HG02938 (cell line): ENCODE measurements at regions not wholly inside any gene's neighbourhood (a gene's known extent, or its start where the extent isn't known, plus 50 kb on each side); places are given as distances from the start of the nearest gene placed in this dataset.
"Not testable (repeated sequence)": the region's sequence is repeated elsewhere in the genome, so short reads cannot be mapped to it uniquely, and the experiment has no call there.

Experiments used
- ATAC-seq: cut with Tn5 transposase; IDR thresholded peaks from one replicate; pipeline ENCODE4 v1.9.1; 2021; ENCODE audit warnings: mild to moderate bottlenecking, moderate library complexity; ENCODE audit not compliant: unreplicated experiment

- not testable (repeated sequence) for ATAC-seq
Observed at GRCh38 chr21:6058997-6059396, 4462.4 kb upstream of the TPTE start.

DNA sequence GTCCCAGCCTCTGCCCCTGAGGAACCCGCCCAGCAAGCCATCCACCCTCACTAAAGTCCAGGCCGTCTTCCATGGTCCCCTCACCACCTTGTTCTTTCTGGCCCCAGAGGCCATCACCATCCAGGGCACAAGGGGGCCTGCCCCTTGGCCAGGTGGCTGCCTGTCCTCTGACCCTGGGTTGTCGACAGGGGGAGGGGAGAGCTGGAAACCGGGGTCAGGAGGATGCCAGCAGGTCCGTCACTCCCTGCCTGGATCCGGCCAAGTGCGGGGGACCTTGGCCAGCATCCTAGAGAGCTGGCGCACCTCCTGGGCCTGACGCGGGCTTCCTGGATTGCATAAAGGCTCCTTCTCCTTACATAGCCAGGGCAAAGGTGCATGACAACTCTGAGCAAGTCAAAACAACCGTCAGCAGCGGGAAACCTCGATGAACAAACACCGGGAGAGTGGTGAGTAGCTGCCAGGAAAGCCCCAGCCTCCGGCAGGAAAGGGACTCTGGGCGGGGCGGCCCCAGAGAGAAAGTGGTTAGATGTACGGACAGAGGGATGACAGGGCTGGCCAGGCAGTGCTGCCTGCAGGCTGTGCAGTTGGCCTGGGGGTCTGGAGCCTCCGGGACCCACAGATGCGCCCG, 4461.2 kb upstream of the TPTE start:
- ATAC-seq, result not testable (repeated sequence)

- ATAC-seq, result not testable (repeated sequence)
Observed at GRCh38 chr21:6066320-6066985, 4454.9 kb upstream of the TPTE start.

DNA sequence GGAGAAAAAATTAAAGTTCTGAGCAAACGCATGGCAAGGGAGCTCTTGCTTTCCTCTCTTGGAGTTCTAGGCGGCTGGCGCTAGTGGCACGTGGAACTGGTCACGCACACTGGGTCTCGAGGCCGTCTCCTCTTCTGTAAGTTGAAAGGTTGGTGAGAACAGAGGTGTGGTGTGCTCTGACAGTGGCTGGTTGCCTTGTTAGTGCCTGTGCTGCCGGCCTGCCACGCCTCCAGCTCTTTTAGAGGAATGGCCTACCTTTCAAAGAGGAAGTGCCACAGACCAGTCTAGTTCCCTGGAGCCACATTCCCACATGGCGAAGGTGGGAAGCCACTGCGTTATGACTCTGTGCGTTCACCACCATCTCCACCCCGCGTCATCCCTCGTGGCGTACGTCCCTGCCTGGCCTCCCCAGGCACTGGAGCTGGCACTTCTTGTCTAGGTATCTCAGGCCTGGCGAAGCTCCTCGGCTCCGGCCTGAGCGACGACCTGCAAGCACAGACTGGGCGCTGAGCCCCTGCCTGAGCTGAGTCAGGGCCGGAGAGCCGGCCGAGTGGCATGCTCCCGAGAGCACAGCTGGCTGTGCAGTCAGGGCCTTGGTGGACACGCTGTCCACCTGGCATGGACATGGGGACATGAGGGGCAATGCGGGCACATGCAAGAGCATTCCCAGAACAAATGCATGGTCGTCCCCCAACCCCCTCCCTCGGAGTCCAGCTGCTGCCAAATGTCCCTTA, 4453.1 kb upstream of the TPTE start:
- not testable (repeated sequence) for ATAC-seq

DNA sequence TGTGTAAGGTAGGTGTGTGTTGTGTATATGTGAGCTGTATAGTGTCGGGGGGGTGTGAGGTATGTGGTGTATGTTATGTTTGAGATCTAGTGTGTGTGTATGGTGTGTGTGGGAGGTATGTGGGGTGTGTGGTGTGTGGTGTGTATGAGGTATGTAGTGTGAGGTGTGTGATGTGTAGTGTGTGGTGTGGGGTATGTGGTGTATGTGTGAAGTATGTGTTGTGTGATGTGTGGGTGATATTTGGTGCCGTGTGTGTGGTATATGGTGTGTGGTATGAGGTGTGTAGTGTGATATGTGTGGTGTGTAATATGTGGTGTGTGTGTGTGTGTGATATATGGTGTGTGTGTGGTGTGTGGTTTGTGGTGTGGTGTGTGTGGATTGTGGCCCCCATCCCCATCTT, 4451.2 kb upstream of the TPTE start:
- ATAC-seq, result not testable (repeated sequence)

DNA sequence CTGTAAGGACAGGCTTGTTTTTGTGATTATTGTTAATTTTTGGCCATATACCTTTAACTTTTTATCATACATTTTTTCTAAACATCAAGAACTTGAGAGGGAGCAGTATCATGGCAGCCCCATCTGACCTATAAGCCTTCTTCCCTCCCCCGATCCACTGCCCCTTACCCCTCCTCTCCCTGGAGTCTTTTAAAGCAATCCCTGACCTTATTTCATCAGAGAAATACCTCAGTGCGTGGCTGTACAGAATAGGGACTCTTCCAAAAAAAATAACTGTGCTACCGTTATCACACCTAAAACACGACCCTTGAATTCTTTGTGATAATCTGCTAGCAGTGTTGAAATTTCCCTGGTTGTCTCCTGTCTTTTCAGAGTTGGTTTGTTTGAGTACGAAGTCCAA, 4448.7 kb upstream of the TPTE start:
- ATAC-seq, result not testable (repeated sequence)

GRCh38 chr21:6073993-6074705, 4447.2 kb upstream of the TPTE start:
- not testable (repeated sequence) for ATAC-seq

GRCh38 chr21:6074935-6075334, 4446.4 kb upstream of the TPTE start:
- ATAC-seq, result not testable (repeated sequence)

DNA sequence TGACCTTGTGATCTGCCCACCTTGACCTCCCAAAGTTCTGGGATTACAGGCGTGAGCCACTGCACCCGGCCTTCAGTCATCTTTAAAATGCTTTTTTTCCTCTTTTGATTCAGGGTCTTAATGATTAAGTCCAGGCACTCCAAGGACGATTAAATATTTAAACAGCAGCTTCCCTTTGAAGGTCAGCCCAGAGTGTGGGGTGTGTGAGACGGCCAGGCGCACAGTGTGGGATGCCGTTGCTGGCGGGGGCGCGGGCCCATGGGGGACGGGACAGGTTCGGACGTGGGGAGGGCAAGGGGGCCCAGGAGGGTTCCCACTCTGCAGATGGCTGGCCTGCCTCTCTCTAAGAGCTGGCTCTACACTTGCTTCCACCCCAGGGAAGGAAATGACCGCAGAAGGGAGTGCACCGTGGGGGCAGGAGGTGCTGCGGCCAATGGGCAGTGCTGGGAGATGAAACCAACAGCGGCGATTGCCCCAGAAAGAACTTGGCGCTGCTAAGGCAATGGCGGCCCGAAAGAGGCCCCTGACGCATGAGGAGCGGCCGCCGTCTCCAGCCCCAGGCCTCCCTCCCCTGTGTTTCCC, 4445.7 kb upstream of the TPTE start:
- ATAC-seq, result not testable (repeated sequence)

DNA sequence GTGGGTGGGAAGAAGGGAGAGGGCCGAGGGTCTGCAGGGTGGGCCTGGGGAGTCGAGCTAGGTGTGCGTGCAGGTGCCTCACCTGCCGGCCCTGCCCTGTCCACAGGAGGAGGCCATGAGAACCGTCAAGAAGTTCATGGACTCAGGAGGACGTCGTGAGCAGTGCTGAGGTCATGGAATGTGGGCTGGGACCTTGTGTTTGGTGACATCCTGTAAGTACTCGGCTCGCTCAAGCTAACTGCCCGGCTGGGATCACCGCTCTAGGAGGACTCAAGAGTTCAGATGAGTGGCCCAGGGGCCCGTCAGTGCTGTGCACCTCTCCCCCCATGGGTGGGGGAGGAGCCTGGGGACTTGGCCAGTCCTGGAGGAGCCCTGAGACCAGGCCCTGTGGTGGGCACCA, 4444.0 kb upstream of the TPTE start:
- not testable (repeated sequence) for ATAC-seq

GRCh38 chr21:6078902-6079301, 4442.5 kb upstream of the TPTE start:
- ATAC-seq, result not testable (repeated sequence)

DNA sequence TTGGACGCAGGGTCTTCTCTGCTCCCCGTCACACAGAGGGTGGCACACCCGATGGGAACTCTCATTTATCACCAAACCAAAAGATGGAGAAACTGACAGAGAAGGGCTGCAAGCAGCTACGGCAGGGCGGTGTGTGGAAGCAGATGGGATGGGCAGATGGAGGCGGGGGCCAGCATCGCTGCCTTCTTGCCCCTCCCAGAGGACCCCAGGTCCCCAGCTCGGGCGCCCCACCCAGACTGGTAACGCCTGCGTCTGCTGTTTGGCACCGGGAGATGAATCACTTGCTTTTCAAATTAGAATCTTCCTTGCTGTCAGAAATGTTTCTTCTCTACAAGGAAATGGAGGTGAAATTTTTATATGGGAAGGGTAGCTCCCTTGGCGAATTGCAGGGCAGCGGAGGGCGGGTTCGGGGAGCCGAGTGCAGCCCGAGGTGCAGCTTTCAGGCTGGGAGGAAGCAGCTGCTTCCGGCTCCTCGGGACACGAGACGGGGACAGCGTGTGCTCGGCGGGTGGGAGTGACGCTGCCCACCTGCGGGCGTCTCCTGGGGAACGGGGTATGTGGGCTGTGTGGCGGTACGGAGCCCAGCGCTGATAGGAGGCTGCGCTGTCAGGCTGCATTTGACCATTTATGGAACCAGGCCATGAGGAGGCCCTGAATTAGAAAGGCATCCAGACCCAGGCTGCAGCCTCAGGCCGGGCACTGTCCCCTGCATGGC, 4440.3 kb upstream of the TPTE start:
- ATAC-seq, result not testable (repeated sequence)

DNA sequence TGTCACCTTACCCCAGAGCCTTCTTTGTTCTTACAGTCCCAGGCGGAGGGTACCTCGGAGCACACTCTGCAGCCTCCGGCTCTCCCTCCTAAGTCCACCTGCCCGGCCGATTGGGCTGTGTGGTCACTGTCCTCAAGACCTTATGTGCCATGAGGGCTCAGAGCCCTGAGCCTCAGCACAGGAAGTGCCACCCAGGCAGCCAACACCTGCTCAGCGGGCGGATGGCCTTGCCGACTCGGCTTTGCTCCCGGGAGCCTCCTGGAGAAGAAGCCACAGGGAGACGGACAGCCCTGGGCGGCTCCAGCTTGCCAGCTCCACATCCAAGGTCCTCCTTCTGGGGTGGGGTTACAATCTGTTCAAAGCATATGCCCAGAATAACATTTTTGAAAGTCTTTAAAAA, 4439.2 kb upstream of the TPTE start:
- not testable (repeated sequence) for ATAC-seq

GRCh38 chr21:6083574-6084120, 4437.7 kb upstream of the TPTE start:
- not testable (repeated sequence) for ATAC-seq

GRCh38 chr21:6086038-6086437, 4435.3 kb upstream of the TPTE start:
- not testable (repeated sequence) for ATAC-seq

GRCh38 chr21:6087579-6088178, 4433.7 kb upstream of the TPTE start:
- not testable (repeated sequence) for ATAC-seq

GRCh38 chr21:6090286-6090908, 4431.0 kb upstream of the TPTE start:
- ATAC-seq, result not testable (repeated sequence)

GRCh38 chr21:6091335-6092027, 4429.9 kb upstream of the TPTE start:
- ATAC-seq, result not testable (repeated sequence)
